Esophagus squamous epithelium (tissue), 4 donors: ENCODE measurements at regions not wholly inside any gene's neighbourhood (a gene's known extent, or its start where the extent isn't known, plus 50 kb on each side); places are given as distances from the start of the nearest gene placed in this dataset.

Source experiments
- CTCF ChIP-seq, 6 experiments: fragments of 450-650 bp in 4 of 6; fragments of 200-600 bp in 2 of 6; sonication (generic) in 2 of 6; IDR thresholded peaks; one replicate each; pipeline ENCODE4 v1.5.1; 2016 to 2019; ENCODE audit warnings: antibody characterized with exemption in 6 of 6, mild to moderate bottlenecking in 4 of 6, moderate library complexity in 4 of 6
- POLR2A ChIP-seq, 4 donors: fragments of 450-650 bp; IDR thresholded peaks; one replicate each; pipeline ENCODE4 v1.6.1; 2017; ENCODE audit warnings: antibody characterized with exemption in 4 of 4, mild to moderate bottlenecking in 4 of 4, moderate library complexity in 3 of 4

- TF ChIP-seq CTCF (IDR thresholded peaks at IDR 0.05) (no peak), POLR2A (IDR thresholded peaks at IDR 0.05) (no peak)
These were observed 411.7 kb upstream of the NETO1 start for GRCh38 chr18:73279498-73279897.
